ENCODE measurements at regions not wholly inside any gene's neighbourhood (a gene's known extent, or its start where the extent isn't known, plus 50 kb on each side); places are given as distances from the start of the nearest gene placed in this dataset.
A peak's percentile ranks its signal among the peaks of the same experiment; 100 is the strongest.
"Not testable (repeated sequence)": the region's sequence is repeated elsewhere in the genome, so short reads cannot be mapped to it uniquely, and the experiment has no call there.

- H3K4me1 ChIP-seq (ENCODE audit: control extremely low read depth in 1 of 4, control insufficient read depth in 4 of 4, insufficient read depth in 4 of 4, low read length in 3 of 4); H3K36me3 ChIP-seq (ENCODE audit: control insufficient read depth in 4 of 4, insufficient read depth in 4 of 4, low read length in 3 of 4); H3K9me3 ChIP-seq (ENCODE audit: control extremely low read depth in 1 of 5, control insufficient read depth in 4 of 5, insufficient read depth in 2 of 5, low read depth in 1 of 5, low read length in 4 of 5); H3K27ac ChIP-seq (ENCODE audit: insufficient read depth in 1 of 2, low read depth in 1 of 2, low read length in 2 of 2, poor library complexity in 1 of 2, severe bottlenecking in 2 of 2); CTCF ChIA-PET; DNase-seq; H3K4me3 ChIP-seq (ENCODE audit: control insufficient read depth in 1 of 7, extremely low read depth in 1 of 7, insufficient read depth in 4 of 7, low read depth in 2 of 7, low read length in 6 of 7); POLR2A ChIA-PET; H3K27me3 ChIP-seq (replicated peaks in 2 of 5; ENCODE audit: control insufficient read depth in 4 of 5, insufficient read depth in 5 of 5, low read length in 4 of 5): not testable (repeated sequence)
- 85% methylated on average over 14 of the region's 14 CpGs for WGBS (ENCODE audit: insufficient coverage)
Observed at GRCh38 chr1:112160214-112160613, 170.7 kb upstream of the KCND3 start.

- Histone ChIP-seq H3K27me3 (replicated peaks in 2 of 5; ENCODE audit: control insufficient read depth in 4 of 5, insufficient read depth in 5 of 5, low read length in 4 of 5) (peaks cover 0 to 11% (median 0%) of the 10 kb centered on the region in 5 experiments), H3K4me1 (ENCODE audit: control extremely low read depth in 1 of 4, control insufficient read depth in 4 of 4, insufficient read depth in 4 of 4, low read length in 3 of 4) (no peaks in the 10 kb centered on the region), H3K36me3 (ENCODE audit: control insufficient read depth in 4 of 4, insufficient read depth in 4 of 4, low read length in 3 of 4) (no peaks in the 10 kb centered on the region), H3K9me3 (ENCODE audit: control extremely low read depth in 1 of 5, control insufficient read depth in 4 of 5, insufficient read depth in 2 of 5, low read depth in 1 of 5, low read length in 4 of 5) (no peaks in the 10 kb centered on the region), H3K4me3 (ENCODE audit: control insufficient read depth in 1 of 7, extremely low read depth in 1 of 7, insufficient read depth in 4 of 7, low read depth in 2 of 7, low read length in 6 of 7) (no peak overlapping the region), H3K27ac (ENCODE audit: insufficient read depth in 1 of 2, low read depth in 1 of 2, low read length in 2 of 2, poor library complexity in 1 of 2, severe bottlenecking in 2 of 2) (no peak overlapping the region)
- WGBS (ENCODE audit: insufficient coverage) = no CpG with 5 or more reads among the region's 3 CpGs
- DNase-seq = no peak
- ChIA-PET CTCF (interaction anchor here (0.7 kb wide), 1 partner anchor 9 kb away, joined by 3 read pairs; no protein-coding TSS in a partner anchor), POLR2A (interaction anchor here (0.7 kb wide), 1 partner anchor 21 kb away, joined by 4 read pairs; no protein-coding TSS in a partner anchor)
Observed at GRCh38 chr1:112165375-112165774, 175.9 kb upstream of the KCND3 start.

GRCh38 chr1:112169517-112169916 is 180.0 kb upstream of the KCND3 start:
- H3K4me3 ChIP-seq (ENCODE audit: control insufficient read depth in 1 of 7, extremely low read depth in 1 of 7, insufficient read depth in 4 of 7, low read depth in 2 of 7, low read length in 6 of 7) = no peak overlapping the region
- H3K36me3 ChIP-seq (ENCODE audit: control insufficient read depth in 4 of 4, insufficient read depth in 4 of 4, low read length in 3 of 4) = no peaks in the 10 kb centered on the region
- ChIA-PET POLR2A (no interaction called here), CTCF (no interaction called here)
- no peak overlapping the region for H3K27ac ChIP-seq (ENCODE audit: insufficient read depth in 1 of 2, low read depth in 1 of 2, low read length in 2 of 2, poor library complexity in 1 of 2, severe bottlenecking in 2 of 2)
- peaks cover 0 to 11% (median 0%) of the 10 kb centered on the region in 5 experiments for H3K27me3 ChIP-seq (replicated peaks in 2 of 5; ENCODE audit: control insufficient read depth in 4 of 5, insufficient read depth in 5 of 5, low read length in 4 of 5)
- no peaks in the 10 kb centered on the region for H3K4me1 ChIP-seq (ENCODE audit: control extremely low read depth in 1 of 4, control insufficient read depth in 4 of 4, insufficient read depth in 4 of 4, low read length in 3 of 4)
- no peak for DNase-seq
- no peaks in the 10 kb centered on the region for H3K9me3 ChIP-seq (ENCODE audit: control extremely low read depth in 1 of 5, control insufficient read depth in 4 of 5, insufficient read depth in 2 of 5, low read depth in 1 of 5, low read length in 4 of 5)

- H3K4me1 ChIP-seq (ENCODE audit: control extremely low read depth in 1 of 4, control insufficient read depth in 4 of 4, insufficient read depth in 4 of 4, low read length in 3 of 4) = no peaks in the 10 kb centered on the region
- ChIA-PET POLR2A (no interaction called here), CTCF (no interaction called here)
- H3K27ac ChIP-seq (ENCODE audit: insufficient read depth in 1 of 2, low read depth in 1 of 2, low read length in 2 of 2, poor library complexity in 1 of 2, severe bottlenecking in 2 of 2) = no peak overlapping the region
- peaks cover 0 to 2% (median 0%) of the 10 kb centered on the region in 5 experiments for H3K27me3 ChIP-seq (replicated peaks in 2 of 5; ENCODE audit: control insufficient read depth in 4 of 5, insufficient read depth in 5 of 5, low read length in 4 of 5)
- DNase-seq = peak; percentile 10 to 34 (median 26)
- WGBS (ENCODE audit: insufficient coverage) = 15% methylated on average over 1 of the region's 2 CpGs
- H3K4me3 ChIP-seq (ENCODE audit: control insufficient read depth in 1 of 7, extremely low read depth in 1 of 7, insufficient read depth in 4 of 7, low read depth in 2 of 7, low read length in 6 of 7) = no peak overlapping the region
- H3K36me3 ChIP-seq (ENCODE audit: control insufficient read depth in 4 of 4, insufficient read depth in 4 of 4, low read length in 3 of 4) = no peaks in the 10 kb centered on the region
- no peaks in the 10 kb centered on the region for H3K9me3 ChIP-seq (ENCODE audit: control extremely low read depth in 1 of 5, control insufficient read depth in 4 of 5, insufficient read depth in 2 of 5, low read depth in 1 of 5, low read length in 4 of 5)
Observed at GRCh38 chr1:112172294-112172882, 182.9 kb upstream of the KCND3 start.

- Histone ChIP-seq H3K36me3 (ENCODE audit: control insufficient read depth in 4 of 4, insufficient read depth in 4 of 4, low read length in 3 of 4) (no peaks in the 10 kb centered on the region), H3K27me3 (replicated peaks in 2 of 5; ENCODE audit: control insufficient read depth in 4 of 5, insufficient read depth in 5 of 5, low read length in 4 of 5) (peaks cover 0 to 2% (median 0%) of the 10 kb centered on the region in 5 experiments), H3K4me3 (ENCODE audit: control insufficient read depth in 1 of 7, extremely low read depth in 1 of 7, insufficient read depth in 4 of 7, low read depth in 2 of 7, low read length in 6 of 7) (no peak overlapping the region), H3K4me1 (ENCODE audit: control extremely low read depth in 1 of 4, control insufficient read depth in 4 of 4, insufficient read depth in 4 of 4, low read length in 3 of 4) (no peaks in the 10 kb centered on the region), H3K27ac (ENCODE audit: insufficient read depth in 1 of 2, low read depth in 1 of 2, low read length in 2 of 2, poor library complexity in 1 of 2, severe bottlenecking in 2 of 2) (no peak overlapping the region), H3K9me3 (ENCODE audit: control extremely low read depth in 1 of 5, control insufficient read depth in 4 of 5, insufficient read depth in 2 of 5, low read depth in 1 of 5, low read length in 4 of 5) (no peaks in the 10 kb centered on the region)
- no peak for DNase-seq
- POLR2A ChIA-PET = no interaction called here
- CTCF ChIA-PET = interaction anchor here (1.6 kb wide), 1 partner anchor 14 kb away, joined by 7 read pairs; no protein-coding TSS in a partner anchor
- 80% methylated on average over 6 of the region's 6 CpGs for WGBS (ENCODE audit: insufficient coverage)
Observed at GRCh38 chr1:112177314-112177713, 187.8 kb upstream of the KCND3 start.

GRCh38 chr1:112188611-112189010 is 199.1 kb upstream of the KCND3 start:
- no peaks in the 10 kb centered on the region for H3K36me3 ChIP-seq (ENCODE audit: control insufficient read depth in 4 of 4, insufficient read depth in 4 of 4, low read length in 3 of 4)
- H3K27me3 ChIP-seq (replicated peaks in 2 of 5; ENCODE audit: control insufficient read depth in 4 of 5, insufficient read depth in 5 of 5, low read length in 4 of 5) = peaks cover 0 to 2% (median 0%) of the 10 kb centered on the region in 5 experiments
- ChIA-PET CTCF (no interaction called here), POLR2A (no interaction called here)
- no peak overlapping the region for H3K4me3 ChIP-seq (ENCODE audit: control insufficient read depth in 1 of 7, extremely low read depth in 1 of 7, insufficient read depth in 4 of 7, low read depth in 2 of 7, low read length in 6 of 7)
- DNase-seq = no peak
- peaks cover 0 to under 1% (median 0%) of the 10 kb centered on the region in 5 experiments for H3K9me3 ChIP-seq (ENCODE audit: control extremely low read depth in 1 of 5, control insufficient read depth in 4 of 5, insufficient read depth in 2 of 5, low read depth in 1 of 5, low read length in 4 of 5)
- H3K27ac ChIP-seq (ENCODE audit: insufficient read depth in 1 of 2, low read depth in 1 of 2, low read length in 2 of 2, poor library complexity in 1 of 2, severe bottlenecking in 2 of 2) = no peak overlapping the region
- H3K4me1 ChIP-seq (ENCODE audit: control extremely low read depth in 1 of 4, control insufficient read depth in 4 of 4, insufficient read depth in 4 of 4, low read length in 3 of 4) = no peaks in the 10 kb centered on the region

- Histone ChIP-seq H3K27me3 (replicated peaks in 2 of 5; ENCODE audit: control insufficient read depth in 4 of 5, insufficient read depth in 5 of 5, low read length in 4 of 5) (no peaks in the 10 kb centered on the region), H3K4me1 (ENCODE audit: control extremely low read depth in 1 of 4, control insufficient read depth in 4 of 4, insufficient read depth in 4 of 4, low read length in 3 of 4) (no peaks in the 10 kb centered on the region), H3K9me3 (ENCODE audit: control extremely low read depth in 1 of 5, control insufficient read depth in 4 of 5, insufficient read depth in 2 of 5, low read depth in 1 of 5, low read length in 4 of 5) (peaks cover 0 to 4% (median 0%) of the 10 kb centered on the region in 5 experiments), H3K4me3 (ENCODE audit: control insufficient read depth in 1 of 7, extremely low read depth in 1 of 7, insufficient read depth in 4 of 7, low read depth in 2 of 7, low read length in 6 of 7) (no peak overlapping the region), H3K36me3 (ENCODE audit: control insufficient read depth in 4 of 4, insufficient read depth in 4 of 4, low read length in 3 of 4) (no peaks in the 10 kb centered on the region), H3K27ac (ENCODE audit: insufficient read depth in 1 of 2, low read depth in 1 of 2, low read length in 2 of 2, poor library complexity in 1 of 2, severe bottlenecking in 2 of 2) (no peak overlapping the region)
- DNase-seq = no peak
- ChIA-PET POLR2A (no interaction called here), CTCF (no interaction called here)
- 100% methylated on average over 1 of the region's 4 CpGs for WGBS (ENCODE audit: insufficient coverage)
Observed at GRCh38 chr1:112196008-112196588, 199.9 kb upstream of the CTTNBP2NL start.

Measured in common myeloid progenitor, CD34-positive (primary cell).